ENCODE measurements at regions not wholly inside any gene's neighbourhood (a gene's known extent, or its start where the extent isn't known, plus 50 kb on each side); places are given as distances from the start of the nearest gene placed in this dataset.

DNA sequence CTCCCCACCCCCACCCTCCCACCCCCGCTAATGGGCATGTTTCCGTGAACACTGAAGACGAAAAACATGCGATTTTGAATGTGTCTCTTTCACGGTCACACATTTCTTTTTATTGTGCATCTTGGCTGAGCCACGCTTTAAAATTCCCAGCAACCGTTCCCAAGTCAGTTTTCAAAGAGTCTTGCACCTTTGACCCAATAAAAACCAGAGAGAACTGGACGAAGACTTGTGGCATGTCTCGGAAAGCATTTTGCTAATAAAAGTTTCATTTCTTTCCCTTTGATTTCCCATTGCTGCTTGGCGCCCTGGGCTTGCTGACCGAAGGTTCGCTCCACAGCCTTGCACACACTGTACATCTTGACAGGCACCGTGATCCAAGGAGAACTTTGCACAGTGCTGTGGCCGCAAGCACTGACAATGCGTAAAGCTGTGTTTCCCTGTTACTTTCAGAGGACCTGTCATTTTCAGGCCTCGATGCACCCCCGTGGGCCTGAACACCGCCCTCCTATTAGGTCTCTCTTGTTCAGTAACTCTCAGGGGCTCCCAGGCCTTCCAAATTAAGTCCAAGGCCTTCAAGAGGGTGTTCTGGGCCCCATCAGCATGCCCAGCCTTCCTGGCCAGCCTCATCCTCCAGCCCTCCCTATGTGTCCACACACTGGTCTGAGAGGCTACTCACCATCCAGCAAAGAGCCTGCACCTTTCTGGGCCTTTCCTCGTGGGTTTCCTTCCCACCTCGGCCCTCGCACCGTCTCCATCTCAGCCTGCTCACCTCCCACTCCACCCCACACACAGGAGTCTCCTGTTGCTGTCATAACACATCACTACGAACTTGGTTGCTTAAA is 63.4 kb upstream of the DIO3 start:
- TF ChIP-seq POLR2A (IDR thresholded peaks at IDR 0.05; ENCODE audit: low read length) (no peak), GATA1 (IDR thresholded peaks at IDR 0.05; ENCODE audit: low read depth, low read length) (no peak)
